ENCODE measurements at regions not wholly inside any gene's neighbourhood (a gene's known extent, or its start where the extent isn't known, plus 50 kb on each side); places are given as distances from the start of the nearest gene placed in this dataset.

DNA sequence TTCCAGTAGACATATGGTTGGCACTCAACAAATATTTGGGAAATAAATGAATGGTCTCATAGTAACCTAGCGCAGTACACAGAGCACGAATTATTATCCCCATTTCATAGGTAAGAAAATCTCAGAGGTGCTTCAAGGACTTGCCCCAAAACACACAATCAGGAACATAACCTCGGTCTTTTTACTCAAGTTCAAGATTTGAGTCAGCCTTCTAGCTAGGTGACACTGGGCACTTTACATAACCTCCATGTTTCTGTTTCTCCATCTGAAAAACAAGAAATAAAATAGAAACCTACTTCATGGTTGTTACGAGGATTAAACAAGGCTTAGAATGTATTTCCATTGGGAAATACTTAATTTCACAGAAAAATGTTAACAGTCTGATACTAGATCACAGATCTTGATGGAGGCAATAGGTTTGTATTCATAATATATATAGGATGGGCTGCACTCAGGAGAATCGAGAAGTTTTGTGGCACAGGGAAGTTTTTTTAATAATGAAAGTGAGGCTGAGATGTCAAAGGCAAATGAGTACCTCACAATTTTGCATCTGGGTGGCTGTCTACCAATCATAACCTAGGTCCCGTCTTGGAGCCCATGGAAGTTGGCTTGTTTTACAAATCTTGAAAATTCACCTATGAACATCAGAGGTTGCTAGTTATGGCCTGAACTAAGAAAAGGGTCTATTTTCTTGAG lies 147.4 kb upstream of the ZC3H12C start:
- TF ChIP-seq POLR2A (IDR thresholded peaks at IDR 0.05), result no peak
- TF ChIP-seq, protein P1, sequence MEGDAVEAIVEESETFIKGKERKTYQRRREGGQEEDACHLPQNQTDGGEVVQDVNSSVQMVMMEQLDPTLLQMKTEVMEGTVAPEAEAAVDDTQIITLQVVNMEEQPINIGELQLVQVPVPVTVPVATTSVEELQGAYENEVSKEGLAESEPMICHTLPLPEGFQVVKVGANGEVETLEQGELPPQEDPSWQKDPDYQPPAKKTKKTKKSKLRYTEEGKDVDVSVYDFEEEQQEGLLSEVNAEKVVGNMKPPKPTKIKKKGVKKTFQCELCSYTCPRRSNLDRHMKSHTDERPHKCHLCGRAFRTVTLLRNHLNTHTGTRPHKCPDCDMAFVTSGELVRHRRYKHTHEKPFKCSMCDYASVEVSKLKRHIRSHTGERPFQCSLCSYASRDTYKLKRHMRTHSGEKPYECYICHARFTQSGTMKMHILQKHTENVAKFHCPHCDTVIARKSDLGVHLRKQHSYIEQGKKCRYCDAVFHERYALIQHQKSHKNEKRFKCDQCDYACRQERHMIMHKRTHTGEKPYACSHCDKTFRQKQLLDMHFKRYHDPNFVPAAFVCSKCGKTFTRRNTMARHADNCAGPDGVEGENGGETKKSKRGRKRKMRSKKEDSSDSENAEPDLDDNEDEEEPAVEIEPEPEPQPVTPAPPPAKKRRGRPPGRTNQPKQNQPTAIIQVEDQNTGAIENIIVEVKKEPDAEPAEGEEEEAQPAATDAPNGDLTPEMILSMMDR (IDR thresholded peaks at IDR 0.05), result no peak
- TF ChIP-seq POLR2AphosphoS5 (IDR thresholded peaks at IDR 0.05), result no peak

Data from prostate gland (tissue), 2 donors.